ENCODE measurements at regions not wholly inside any gene's neighbourhood (a gene's known extent, or its start where the extent isn't known, plus 50 kb on each side); places are given as distances from the start of the nearest gene placed in this dataset.

GRCh38 chr15:70430069-70430468 is 332.4 kb upstream of the TLE3 start:
- TF ChIP-seq POLR2A (IDR thresholded peaks at IDR 0.05; ENCODE audit: extremely low read depth, insufficient read length) (no peak), CTCF (IDR thresholded peaks at IDR 0.05; ENCODE audit: low read depth, low read length) (no peak), MYC (IDR thresholded peaks at IDR 0.05; ENCODE audit: low read depth, low read length) (no peak)
